ENCODE measurements at regions not wholly inside any gene's neighbourhood (a gene's known extent, or its start where the extent isn't known, plus 50 kb on each side); places are given as distances from the start of the nearest gene placed in this dataset.
"Not testable (repeated sequence)": the region's sequence is repeated elsewhere in the genome, so short reads cannot be mapped to it uniquely, and the experiment has no call there.

DNA sequence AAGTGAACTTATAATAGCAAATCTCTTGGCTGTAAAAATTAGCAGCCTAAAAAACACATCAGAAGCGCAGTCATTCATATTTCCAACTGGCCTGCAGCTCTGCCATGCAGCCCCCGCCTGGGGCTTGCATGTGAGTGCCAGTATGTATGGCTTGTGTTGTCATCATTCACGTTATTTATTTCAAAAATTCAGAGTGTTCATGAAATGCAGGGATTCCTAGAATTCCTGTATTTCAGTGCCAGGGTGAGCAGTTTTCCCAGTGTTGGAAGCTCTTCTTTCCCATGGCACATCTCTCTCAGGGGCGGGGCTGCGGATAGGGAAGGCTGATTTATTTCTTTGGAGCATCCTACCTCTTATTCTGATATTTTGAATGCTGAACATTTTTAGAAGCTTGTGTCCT is 234.6 kb downstream of the FGF9 start:
- Mint-ChIP-seq H3K27me3 (no peaks in the 10 kb centered on the region), H3K36me3 (no peaks in the 10 kb centered on the region), H3K4me1 (no peaks in the 10 kb centered on the region), H3K27ac (no peak overlapping the region), H3K9me3 (no peaks in the 10 kb centered on the region), H3K4me3 (no peak overlapping the region)
- ATAC-seq, result no peak

DNA sequence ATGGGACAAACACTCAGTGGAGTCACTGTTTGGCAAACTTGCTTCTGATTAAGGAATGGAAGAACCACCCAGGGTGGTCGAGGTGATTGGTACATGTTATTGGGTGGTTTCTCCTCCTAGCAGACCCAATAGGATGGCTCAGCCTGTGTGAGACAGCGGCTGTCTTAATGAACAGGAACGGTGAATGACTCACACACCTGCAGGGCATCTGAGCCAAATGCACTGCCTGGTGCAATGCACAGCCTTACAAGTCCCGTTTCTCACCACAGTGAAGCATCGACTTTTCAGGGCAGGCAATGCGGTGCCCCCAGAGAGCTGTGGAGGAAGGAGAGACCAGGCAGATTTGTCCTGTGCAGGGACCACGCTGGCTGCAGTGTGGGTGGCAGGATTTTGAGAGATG is 238.5 kb downstream of the FGF9 start:
- Mint-ChIP-seq H3K27ac (no peak overlapping the region), H3K9me3 (no peaks in the 10 kb centered on the region), H3K4me1 (no peaks in the 10 kb centered on the region), H3K4me3 (no peak overlapping the region), H3K27me3 (no peaks in the 10 kb centered on the region), H3K36me3 (no peaks in the 10 kb centered on the region)
- no peak for ATAC-seq

DNA sequence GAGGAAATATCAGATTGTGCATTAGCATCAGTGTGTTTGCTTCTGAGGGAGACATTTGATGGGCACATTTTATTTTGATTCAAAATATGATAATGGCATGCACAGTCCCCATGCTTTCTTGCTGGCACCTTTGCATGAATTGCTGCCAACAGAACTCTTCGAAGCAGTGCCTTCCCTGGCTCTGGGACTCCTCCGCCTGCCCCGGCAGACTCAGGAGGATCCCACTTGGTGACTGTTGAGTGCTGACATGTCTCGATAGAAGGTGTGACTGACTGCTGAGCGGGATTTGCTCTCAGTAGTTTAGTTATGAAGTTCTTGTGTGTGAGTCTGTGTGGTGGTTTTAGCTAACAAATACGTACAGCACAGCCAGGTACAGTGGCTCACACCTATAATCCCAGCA is 239.7 kb downstream of the FGF9 start:
- no peak for ATAC-seq
- H3K4me1 Mint-ChIP-seq, result no peaks in the 10 kb centered on the region
- H3K36me3 Mint-ChIP-seq, result no peaks in the 10 kb centered on the region
- no peaks in the 10 kb centered on the region for H3K9me3 Mint-ChIP-seq
- H3K4me3 Mint-ChIP-seq, result no peak overlapping the region
- no peak overlapping the region for H3K27ac Mint-ChIP-seq
- H3K27me3 Mint-ChIP-seq, result no peaks in the 10 kb centered on the region

- H3K27ac Mint-ChIP-seq, result no peak overlapping the region
Measured at GRCh38 chr13:21911646-21912298, 240.9 kb downstream of the FGF9 start.

GRCh38 chr13:21913010-21913409 is 242.1 kb downstream of the FGF9 start:
- Mint-ChIP-seq H3K4me3 (no peak overlapping the region), H3K36me3 (no peaks in the 10 kb centered on the region), H3K27ac (no peak overlapping the region), H3K27me3 (no peaks in the 10 kb centered on the region), H3K4me1 (no peaks in the 10 kb centered on the region), H3K9me3 (no peaks in the 10 kb centered on the region)
- ATAC-seq, result no peak

More at GRCh38 chr13:21911646-21912298, 240.9 kb downstream of the FGF9 start:
- ATAC-seq, result no peak
- Mint-ChIP-seq H3K27me3 (no peaks in the 10 kb centered on the region), H3K4me3 (no peak overlapping the region), H3K9me3 (no peaks in the 10 kb centered on the region), H3K4me1 (no peaks in the 10 kb centered on the region), H3K36me3 (no peaks in the 10 kb centered on the region)

DNA sequence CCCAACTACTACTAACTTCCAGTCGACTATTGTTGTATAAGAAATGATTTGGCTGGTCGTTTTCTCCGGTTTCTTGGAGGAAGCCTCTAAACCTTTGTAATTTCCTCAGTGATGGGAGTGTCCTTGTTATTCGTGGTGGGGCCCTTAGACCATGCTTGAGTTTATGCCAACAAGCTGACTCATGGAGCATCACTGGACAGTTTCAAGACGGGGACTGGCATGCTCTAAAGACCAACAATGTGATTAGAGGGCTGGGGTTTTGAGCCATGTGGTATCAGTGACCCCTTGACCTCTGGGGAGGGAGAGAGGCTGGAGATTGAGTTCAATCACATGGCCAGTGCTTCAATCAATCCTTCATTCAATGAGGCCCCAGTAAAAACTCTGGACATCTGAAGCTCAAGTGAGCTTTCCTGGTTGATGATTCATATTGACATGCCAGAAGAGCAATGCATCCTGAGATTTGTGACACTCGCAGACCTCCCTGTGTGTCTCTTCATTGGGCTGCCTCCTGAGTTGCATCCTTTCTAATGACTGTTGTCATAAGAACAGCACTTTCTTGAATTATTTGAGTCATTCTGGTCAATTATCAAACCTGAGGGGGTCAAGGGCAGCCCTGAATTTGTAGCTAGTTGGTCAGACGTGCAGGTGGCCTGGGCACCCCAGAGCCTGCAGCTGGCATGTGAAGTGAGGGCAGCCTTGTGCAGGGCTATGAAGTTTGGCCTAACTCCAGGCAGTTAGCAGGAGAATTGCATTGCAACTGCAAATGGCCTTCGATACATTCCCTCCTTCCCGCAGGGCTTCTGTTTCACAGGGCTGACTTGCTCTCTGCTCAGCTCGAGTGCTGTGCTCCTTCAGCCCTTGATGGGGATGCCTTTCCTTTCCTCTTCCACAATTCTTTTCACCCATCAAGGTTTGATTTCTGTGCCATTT is 246.5 kb downstream of the FGF9 start:
- Mint-ChIP-seq H3K27me3 (no peaks in the 10 kb centered on the region), H3K36me3 (no peaks in the 10 kb centered on the region), H3K27ac (no peak overlapping the region), H3K4me1 (no peaks in the 10 kb centered on the region), H3K9me3 (no peaks in the 10 kb centered on the region), H3K4me3 (no peak overlapping the region)
- ATAC-seq, result no peak

DNA sequence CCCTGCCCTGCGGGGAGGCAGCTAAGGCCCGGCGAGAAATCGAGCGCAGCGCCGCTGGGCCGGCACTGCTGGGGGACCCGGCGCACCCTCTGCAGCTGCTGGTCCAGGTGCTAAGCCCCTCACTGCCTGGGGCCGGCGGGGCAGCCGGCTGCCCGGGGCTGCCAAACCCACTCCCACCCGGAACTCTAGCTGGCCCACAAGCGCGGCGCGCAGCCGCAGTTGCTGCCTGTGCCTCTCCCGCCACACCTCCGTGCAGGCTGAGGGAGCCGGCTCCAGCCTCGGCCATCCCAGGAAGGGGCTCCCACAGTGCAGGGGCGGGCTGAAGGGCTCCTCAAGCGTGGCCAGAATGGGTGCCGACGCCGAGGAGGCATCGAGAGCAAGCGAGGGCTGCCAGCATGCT is 249.9 kb downstream of the FGF9 start:
- H3K27ac Mint-ChIP-seq, H3K4me3 Mint-ChIP-seq, H3K9me3 Mint-ChIP-seq, ATAC-seq, H3K4me1 Mint-ChIP-seq, H3K36me3 Mint-ChIP-seq: not testable (repeated sequence)
- H3K27me3 Mint-ChIP-seq, result peaks cover 10% of the 10 kb centered on the region

GRCh38 chr13:21924958-21925357 is 254.1 kb downstream of the FGF9 start:
- Mint-ChIP-seq H3K27me3 (peaks cover 10% of the 10 kb centered on the region), H3K9me3 (no peaks in the 10 kb centered on the region), H3K4me3 (no peak overlapping the region), H3K27ac (no peak overlapping the region), H3K36me3 (no peaks in the 10 kb centered on the region), H3K4me1 (no peaks in the 10 kb centered on the region)
- no peak for ATAC-seq

GRCh38 chr13:21925720-21926119 is 254.8 kb downstream of the FGF9 start:
- no peak for ATAC-seq

DNA sequence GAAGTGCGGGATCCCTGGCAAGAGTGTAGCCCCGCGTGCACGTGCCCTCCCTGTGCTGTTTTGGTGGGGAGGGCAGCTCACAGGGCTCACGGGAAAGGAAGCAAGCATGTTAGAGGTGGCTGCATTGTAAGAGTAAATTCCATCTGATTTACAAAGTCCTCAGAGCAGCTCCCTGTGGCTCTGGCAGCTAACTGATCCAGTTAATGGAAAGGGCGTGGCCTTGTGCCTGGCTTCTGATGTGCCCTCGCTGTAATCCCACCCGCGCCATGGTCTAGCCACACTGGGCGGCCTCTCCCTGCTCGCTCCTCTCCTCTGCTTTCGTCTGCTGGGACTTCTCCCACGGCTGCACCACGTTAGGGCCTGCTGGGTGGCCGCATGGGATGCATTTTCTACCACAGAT is 258.5 kb downstream of the FGF9 start:
- Mint-ChIP-seq H3K27ac (no peak overlapping the region), H3K27me3 (no peaks in the 10 kb centered on the region), H3K4me3 (no peak overlapping the region), H3K36me3 (no peaks in the 10 kb centered on the region), H3K9me3 (no peaks in the 10 kb centered on the region), H3K4me1 (no peaks in the 10 kb centered on the region)
- ATAC-seq, result no peak

More at GRCh38 chr13:21925720-21926119, 254.8 kb downstream of the FGF9 start:
- Mint-ChIP-seq H3K9me3 (no peaks in the 10 kb centered on the region), H3K4me3 (no peak overlapping the region), H3K27ac (no peak overlapping the region), H3K4me1 (no peaks in the 10 kb centered on the region), H3K36me3 (no peaks in the 10 kb centered on the region), H3K27me3 (peaks cover 10% of the 10 kb centered on the region)

DNA sequence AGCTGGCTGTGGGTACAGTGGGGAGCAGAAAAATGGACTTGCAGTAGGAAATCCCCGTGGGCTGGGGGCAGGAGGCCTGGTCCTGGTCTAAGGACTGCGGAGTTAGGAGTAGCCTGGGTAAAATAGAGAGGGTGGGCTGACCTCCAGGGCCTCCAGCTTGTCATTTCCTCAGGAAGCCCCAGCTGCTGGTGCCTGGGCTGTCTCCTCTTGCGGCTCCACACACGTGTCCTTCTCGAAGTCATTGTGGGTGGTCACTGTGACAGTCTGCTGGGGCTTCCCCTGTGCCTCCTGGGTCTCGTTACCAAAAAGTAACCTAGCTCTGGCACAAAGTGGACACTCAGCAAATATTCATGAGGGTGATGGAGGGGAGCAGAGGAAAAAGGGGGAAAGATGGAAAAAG is 259.7 kb downstream of the FGF9 start:
- ATAC-seq, result no peak
- Mint-ChIP-seq H3K9me3 (no peaks in the 10 kb centered on the region), H3K27ac (no peak overlapping the region), H3K4me3 (no peak overlapping the region), H3K36me3 (no peaks in the 10 kb centered on the region), H3K27me3 (no peaks in the 10 kb centered on the region), H3K4me1 (no peaks in the 10 kb centered on the region)

DNA sequence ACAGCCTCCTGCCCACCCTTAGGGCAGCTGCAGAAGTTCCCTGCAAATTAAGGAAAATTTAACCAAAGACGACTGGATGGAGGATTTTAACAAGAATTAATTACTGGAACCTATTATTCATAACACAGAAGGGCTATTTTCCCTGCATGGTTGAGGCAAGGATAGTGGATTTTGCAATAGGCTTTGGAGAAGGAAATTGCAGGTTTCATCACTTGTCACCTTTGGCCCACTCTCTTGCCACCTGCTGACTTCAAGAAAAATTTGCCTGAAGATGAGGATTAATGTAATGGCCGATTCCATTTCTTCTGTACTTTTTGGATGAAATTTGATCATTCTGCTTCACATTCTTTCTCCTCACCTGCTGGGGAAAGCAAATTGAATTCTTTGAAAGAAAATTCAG is 261.7 kb downstream of the FGF9 start:
- Mint-ChIP-seq H3K4me1 (no peaks in the 10 kb centered on the region), H3K27ac (no peak overlapping the region), H3K36me3 (no peaks in the 10 kb centered on the region), H3K4me3 (no peak overlapping the region), H3K27me3 (no peaks in the 10 kb centered on the region), H3K9me3 (no peaks in the 10 kb centered on the region)
- no peak for ATAC-seq

- ATAC-seq, result no peak
- Mint-ChIP-seq H3K27ac (no peak overlapping the region), H3K27me3 (no peaks in the 10 kb centered on the region), H3K4me3 (no peak overlapping the region), H3K4me1 (no peaks in the 10 kb centered on the region), H3K36me3 (no peaks in the 10 kb centered on the region), H3K9me3 (no peaks in the 10 kb centered on the region)
Measured at GRCh38 chr13:21932996-21933395, 262.1 kb downstream of the FGF9 start.

GRCh38 chr13:21934284-21934683 is 263.4 kb downstream of the FGF9 start:
- Mint-ChIP-seq H3K36me3 (no peaks in the 10 kb centered on the region), H3K27me3 (no peaks in the 10 kb centered on the region), H3K27ac (no peak overlapping the region), H3K4me3 (no peak overlapping the region), H3K4me1 (no peaks in the 10 kb centered on the region), H3K9me3 (no peaks in the 10 kb centered on the region)
- no peak for ATAC-seq

GRCh38 chr13:21936674-21937073 is 265.8 kb downstream of the FGF9 start:
- no peak for ATAC-seq
- no peaks in the 10 kb centered on the region for H3K27me3 Mint-ChIP-seq
- no peaks in the 10 kb centered on the region for H3K9me3 Mint-ChIP-seq
- H3K27ac Mint-ChIP-seq, result no peak overlapping the region
- H3K4me1 Mint-ChIP-seq, result no peaks in the 10 kb centered on the region
- no peak overlapping the region for H3K4me3 Mint-ChIP-seq
- no peaks in the 10 kb centered on the region for H3K36me3 Mint-ChIP-seq

DNA sequence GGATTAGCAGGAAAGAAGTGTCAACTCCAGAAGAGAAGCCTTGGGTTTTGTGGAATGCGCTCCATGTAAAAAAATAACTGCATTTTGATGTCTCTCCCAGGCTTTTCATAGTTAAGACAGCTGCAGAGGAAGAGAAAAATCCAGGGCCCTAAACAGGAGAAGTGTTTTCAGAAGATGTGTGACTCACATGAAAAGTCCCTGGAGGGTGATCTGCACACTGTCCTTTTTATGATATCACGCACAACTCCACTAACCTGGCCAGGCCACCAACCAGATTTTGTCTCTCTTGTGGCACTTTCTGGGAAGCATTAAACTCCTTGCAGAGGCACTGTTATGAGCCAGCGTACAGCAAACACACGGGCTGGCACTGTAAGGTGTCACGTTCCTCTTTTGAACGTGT is 267.3 kb downstream of the FGF9 start:
- no peak overlapping the region for H3K27ac Mint-ChIP-seq
- H3K4me3 Mint-ChIP-seq, result no peak overlapping the region

More for the DNA sequence above, 267.3 kb downstream of the FGF9 start:
- Mint-ChIP-seq H3K9me3 (no peaks in the 10 kb centered on the region), H3K4me1 (no peaks in the 10 kb centered on the region), H3K36me3 (no peaks in the 10 kb centered on the region), H3K27me3 (no peaks in the 10 kb centered on the region)
- ATAC-seq, result no peak
